Psoas muscle (tissue), 7 donors: ENCODE measurements at regions not wholly inside any gene's neighbourhood (a gene's known extent, or its start where the extent isn't known, plus 50 kb on each side); places are given as distances from the start of the nearest gene placed in this dataset.

Experiments used
- ATAC-seq, 4 donors: fragments of 200-7000 bp; cut with Tn5 transposase; one replicate each; pipeline ENCODE4 v1.9.1; 2020; ENCODE audit warnings: moderate library complexity in 3 of 4, mild to moderate bottlenecking in 2 of 4
- DNase-seq, 2 donors: peaks; one replicate each; pipeline ENCODE4 v3.0.0-alpha.2; 2020
- H3K27ac ChIP-seq: fragments of 200-600 bp; one replicate; pipeline ENCODE4 v1.8.0; 2022
- H3K27me3 ChIP-seq, 3 donors: fragments of 200-600 bp in 1 of 3; one replicate each; pipeline versions ENCODE4 v1.6.1 to v1.8.0; 2013 to 2022; ENCODE audit warnings: low read length in 2 of 3, mild to moderate bottlenecking in 2 of 3, moderate library complexity in 1 of 3; ENCODE audit not compliant: insufficient read depth in 3 of 3
- H3K36me3 ChIP-seq, 2 donors: fragments of 200-600 bp in 1 of 2; one replicate each; pipeline versions ENCODE4 v1.6.1 to v1.8.0; 2013 to 2022; ENCODE audit warnings: low read depth in 1 of 2, mild to moderate bottlenecking in 1 of 2, moderate library complexity in 1 of 2; ENCODE audit not compliant: insufficient read depth in 1 of 2
- H3K4me1 ChIP-seq: fragments of 200-600 bp; one replicate; pipeline ENCODE4 v1.8.0; 2022
- H3K4me3 ChIP-seq: fragments of 200-600 bp; one replicate; pipeline ENCODE4 v1.8.0; 2022; ENCODE audit warnings: mild to moderate bottlenecking
- H3K9me3 ChIP-seq: fragments of 200-600 bp; one replicate; pipeline ENCODE4 v1.8.0; 2022
- CTCF ChIP-seq: fragments of 200-600 bp; IDR thresholded peaks from one replicate; pipeline ENCODE4 v1.8.0; 2022; ENCODE audit warnings: antibody characterized with exemption
- WGBS, 3 donors: extraction: QIAGEN DNeasy Blood & Tissue Kit; methylation state at CpG; one replicate each; pipeline versions ENCODE4 v1.1.6 to v1.1.7; 2013; 5-methylcytosine and 5-hydroxymethylcytosine counted together
- intact Hi-C, 2 donors: fragments of 100-400 bp; cut with DNase I; formaldehyde crosslinking; loops; one replicate each; pipeline versions ENCODE4 v1.11.0 to v1.14.2; 2022
- donor health status: healthy with polysubstance abuse.
- donor health status: DM: no; HTN: no; CAD: no; lungs with moderate emphysema.
- donor health status: Bipolar disorder and iron deficiency.
- donor health status: healthy.
- donor health status: DM: yes; HTN: yes; CAD: no.
- donor health status: DM: no; HTN: no; CAD: no.
- donor health status: DM: yes; HTN: yes; CAD: no.

DNA sequence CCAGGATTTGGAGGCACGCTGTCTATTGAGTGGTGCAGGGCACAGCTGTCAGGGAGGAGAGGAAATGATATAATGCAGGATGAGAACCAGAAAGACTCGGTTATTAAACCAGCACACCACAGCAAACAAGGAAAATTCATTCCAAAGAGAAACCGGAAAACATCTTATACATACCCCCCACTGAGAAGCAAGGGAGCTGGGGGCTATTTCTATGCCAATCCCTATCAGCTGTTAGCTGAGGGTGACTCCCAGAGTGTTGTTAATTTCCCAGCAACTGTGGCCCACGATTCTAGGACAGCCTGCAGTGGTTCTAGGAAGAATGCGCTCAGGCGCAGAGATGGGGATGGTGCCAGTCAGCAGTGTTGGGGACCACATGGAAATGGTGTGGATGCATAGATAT, 467.3 kb downstream of the PMP22 start:
- no peaks in the 10 kb centered on the region for H3K4me1 ChIP-seq
- no peak for DNase-seq
- H3K27me3 ChIP-seq: peaks cover 0 to 1% (median 0%) of the 10 kb centered on the region in 3 donors
- H3K9me3 ChIP-seq: no peaks in the 10 kb centered on the region
- ATAC-seq: no peak
- no peak for TF ChIP-seq CTCF
- H3K4me3 ChIP-seq: no peak overlapping the region
- 23 to 35% (median 33%) methylated on average over 6 of the region's 6 CpGs for WGBS, 3 donors
- H3K27ac ChIP-seq: no peak overlapping the region
- H3K36me3 ChIP-seq: no peaks in the 10 kb centered on the region
- intact Hi-C loops: no loop called here

GRCh38 chr17:14797021-14797420, 468.1 kb downstream of the PMP22 start:
- DNase-seq: no peak
- H3K9me3 ChIP-seq: no peaks in the 10 kb centered on the region
- intact Hi-C loops: no loop called here
- WGBS, 3 donors: 88 to 92% (median 91%) methylated on average over 4 of the region's 4 CpGs
- H3K4me3 ChIP-seq: no peak overlapping the region
- ATAC-seq: no peak
- no peaks in the 10 kb centered on the region for H3K4me1 ChIP-seq
- no peak overlapping the region for H3K27ac ChIP-seq
- no peaks in the 10 kb centered on the region for H3K36me3 ChIP-seq
- TF ChIP-seq CTCF: no peak
- H3K27me3 ChIP-seq: peaks cover 0 to 1% (median 0%) of the 10 kb centered on the region in 3 donors

DNA sequence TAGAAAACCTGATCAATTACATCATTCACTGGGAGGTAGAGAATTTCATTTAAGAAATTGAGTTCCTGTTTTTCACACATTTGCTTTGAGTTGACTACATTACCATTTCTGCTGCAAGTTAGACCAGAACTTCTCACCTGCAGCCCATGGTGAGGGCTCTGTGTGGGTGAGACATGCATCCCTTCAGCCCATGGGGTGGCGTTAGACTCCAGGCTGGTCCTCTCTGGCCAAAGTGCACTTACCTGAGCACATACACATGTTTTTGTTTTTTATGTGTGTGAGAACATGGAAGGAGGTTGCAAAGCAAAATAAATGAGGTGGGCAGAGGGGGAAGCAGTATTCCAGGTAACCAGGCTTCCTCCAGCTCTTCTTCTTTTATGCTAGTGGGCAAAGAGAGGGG, 470.2 kb downstream of the PMP22 start:
- ATAC-seq (no peak), DNase-seq (no peak)
- 87 to 100% (median 91%) methylated on average over 1 of the region's 1 CpG for WGBS, 3 donors

DNA sequence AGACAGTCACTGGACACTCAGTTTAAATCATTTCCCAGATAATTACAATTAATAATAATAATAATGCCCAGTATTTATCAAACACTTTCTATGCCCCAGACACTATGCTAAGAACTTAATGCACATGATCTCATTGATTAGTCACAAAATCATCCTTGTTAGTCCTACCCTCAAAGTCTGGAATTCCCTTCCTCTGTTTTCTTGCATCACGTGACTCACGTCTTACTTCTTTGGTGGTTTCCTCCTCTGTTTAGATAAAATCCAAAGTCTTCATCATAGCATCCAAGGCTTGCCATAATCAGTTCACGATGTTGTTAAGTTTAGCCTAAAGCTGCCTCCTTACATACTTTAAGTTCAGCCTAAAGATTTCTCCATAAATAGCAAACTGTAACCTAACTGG, 471.9 kb downstream of the PMP22 start:
- DNase-seq (no peak), ATAC-seq (no peak)
- TF ChIP-seq CTCF: no peak
- H3K9me3 ChIP-seq: no peaks in the 10 kb centered on the region
- WGBS, 3 donors: 58 to 82% (median 80%) methylated on average over 3 of the region's 3 CpGs
- H3K36me3 ChIP-seq: no peaks in the 10 kb centered on the region
- no peak overlapping the region for H3K27ac ChIP-seq
- no peak overlapping the region for H3K4me3 ChIP-seq
- peaks cover 0 to 1% (median 0%) of the 10 kb centered on the region in 3 donors for H3K27me3 ChIP-seq
- H3K4me1 ChIP-seq: no peaks in the 10 kb centered on the region
- intact Hi-C loops: no loop called here

More for the DNA sequence above, 470.2 kb downstream of the PMP22 start:
- TF ChIP-seq CTCF: no peak
- H3K36me3 ChIP-seq: no peaks in the 10 kb centered on the region
- no peaks in the 10 kb centered on the region for H3K9me3 ChIP-seq
- intact Hi-C loops: no loop called here
- no peak overlapping the region for H3K4me3 ChIP-seq
- no peak overlapping the region for H3K27ac ChIP-seq
- H3K4me1 ChIP-seq: no peaks in the 10 kb centered on the region
- peaks cover 0 to 1% (median 0%) of the 10 kb centered on the region in 3 donors for H3K27me3 ChIP-seq

- 31 to 45% (median 34%) methylated on average over 10 of the region's 10 CpGs for WGBS, 3 donors
- ATAC-seq: no peak
- no peak for DNase-seq
- intact Hi-C loops: no loop called here
- no peaks in the 10 kb centered on the region for H3K9me3 ChIP-seq
- no peaks in the 10 kb centered on the region for H3K4me1 ChIP-seq
- no peak overlapping the region for H3K4me3 ChIP-seq
- no peaks in the 10 kb centered on the region for H3K36me3 ChIP-seq
- peaks cover 0 to 1% (median 0%) of the 10 kb centered on the region in 3 donors for H3K27me3 ChIP-seq
- H3K27ac ChIP-seq: no peak overlapping the region
- TF ChIP-seq CTCF: no peak
Measured at GRCh38 chr17:14792746-14793145, 472.4 kb downstream of the PMP22 start.
